NCI-H128 (cell line): ENCODE measurements at regions not wholly inside any gene's neighbourhood (a gene's known extent, or its start where the extent isn't known, plus 50 kb on each side); places are given as distances from the start of the nearest gene placed in this dataset.

Experiments
- DNase-seq: peaks from one replicate; lab custom pipeline; 2025; ENCODE audit not compliant: unreplicated experiment; lab: John Stamatoyannopoulos, UW

DNA sequence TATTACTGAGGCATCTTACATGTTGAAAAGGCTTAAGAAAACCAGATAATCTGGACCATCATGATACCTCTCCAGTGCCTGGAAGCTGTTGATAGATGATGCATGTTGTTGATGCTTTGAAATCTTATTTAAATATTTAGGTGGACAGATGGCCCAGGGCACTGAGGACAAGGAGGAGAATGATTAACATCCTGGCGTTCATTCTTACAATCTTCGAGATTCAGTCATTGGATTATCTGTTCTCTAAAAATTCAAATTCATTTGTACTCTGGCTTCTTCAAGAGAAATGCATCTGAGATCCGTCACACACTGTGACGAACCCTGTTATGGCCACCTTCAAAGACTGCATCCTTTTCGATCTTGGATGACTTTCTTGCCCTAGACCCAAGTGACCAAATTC, 121.3 kb upstream of the IGF1 start:
- DNase-seq: no peak

DNA sequence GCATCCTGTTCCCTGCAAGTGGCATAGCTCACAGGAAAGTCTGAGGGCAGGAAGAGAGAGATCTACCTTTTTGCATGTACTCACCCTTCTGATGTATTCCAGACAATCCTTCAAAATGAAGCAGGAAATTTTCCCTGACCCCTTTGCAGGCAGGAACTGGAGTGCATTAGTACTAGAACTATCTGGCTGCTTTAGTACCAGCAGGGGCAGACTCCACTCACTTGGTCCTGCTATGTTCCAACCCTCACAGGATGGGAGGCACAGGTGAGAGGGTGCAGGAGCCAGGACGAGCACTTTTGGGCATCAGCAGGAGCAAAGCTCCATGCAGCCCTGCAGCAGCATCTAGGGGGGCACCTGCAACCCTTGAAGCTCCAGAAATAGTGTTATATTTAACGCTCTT, 116.3 kb upstream of the IGF1 start:
- no peak for DNase-seq

DNA sequence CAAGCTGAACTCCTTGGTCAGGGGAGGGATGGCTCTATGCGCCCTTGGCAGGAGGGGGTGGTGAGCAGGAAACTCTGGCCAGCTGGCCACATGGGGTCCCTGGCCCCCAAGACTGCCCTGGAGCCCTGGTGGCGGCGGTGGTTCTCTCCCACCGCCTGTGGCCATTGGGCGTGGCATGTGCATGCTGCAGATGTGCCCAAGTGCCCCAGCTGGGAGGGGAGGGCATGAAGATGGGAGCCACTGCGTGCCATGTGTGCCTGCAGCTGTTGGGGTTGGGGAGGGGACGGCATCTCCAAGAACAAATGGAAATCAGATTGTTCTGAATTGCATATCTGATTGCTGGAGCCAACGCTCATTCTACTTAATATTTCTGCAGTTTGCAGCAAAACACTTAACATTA, 115.7 kb upstream of the IGF1 start:
- no peak for DNase-seq

DNA sequence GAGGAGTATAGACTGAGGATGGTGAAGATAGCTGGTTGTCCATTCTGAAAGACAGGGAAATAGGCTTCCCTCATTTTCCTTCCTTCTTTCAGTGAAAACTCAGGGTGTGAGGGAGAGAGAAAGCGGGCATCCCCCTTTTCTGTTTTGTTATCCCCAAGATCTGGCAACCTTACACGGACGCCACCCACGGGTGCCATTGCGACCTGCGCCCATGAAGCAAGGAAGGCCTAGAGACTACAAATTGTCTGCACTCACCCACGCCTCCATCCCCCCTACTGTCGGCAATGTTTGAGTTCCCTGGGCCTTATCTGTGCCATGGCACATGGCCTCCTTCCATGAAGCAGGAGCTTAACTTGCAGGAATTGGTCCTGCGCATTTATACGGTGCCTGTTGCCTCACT, 115.0 kb upstream of the IGF1 start:
- DNase-seq: no peak

DNA sequence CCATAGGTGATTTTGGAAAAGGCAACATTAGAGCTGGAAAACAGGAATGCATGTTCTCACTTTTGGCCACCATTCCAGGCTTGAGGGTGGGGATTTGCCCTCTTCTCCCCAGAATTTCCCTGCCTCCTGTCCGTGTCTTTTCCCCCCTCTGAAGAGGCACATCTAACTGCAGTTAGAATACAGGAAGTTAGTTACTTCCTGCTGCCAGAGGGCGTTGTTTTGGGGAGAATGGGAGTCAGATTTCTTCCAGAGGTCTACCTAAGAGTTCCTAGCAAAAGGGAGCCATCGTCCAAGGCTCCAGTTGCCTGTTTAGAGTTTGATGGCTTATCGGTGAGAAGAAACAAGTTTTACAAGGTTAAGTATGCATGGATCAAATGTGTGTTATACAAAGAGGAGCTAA, 112.8 kb upstream of the IGF1 start:
- no peak for DNase-seq

DNA sequence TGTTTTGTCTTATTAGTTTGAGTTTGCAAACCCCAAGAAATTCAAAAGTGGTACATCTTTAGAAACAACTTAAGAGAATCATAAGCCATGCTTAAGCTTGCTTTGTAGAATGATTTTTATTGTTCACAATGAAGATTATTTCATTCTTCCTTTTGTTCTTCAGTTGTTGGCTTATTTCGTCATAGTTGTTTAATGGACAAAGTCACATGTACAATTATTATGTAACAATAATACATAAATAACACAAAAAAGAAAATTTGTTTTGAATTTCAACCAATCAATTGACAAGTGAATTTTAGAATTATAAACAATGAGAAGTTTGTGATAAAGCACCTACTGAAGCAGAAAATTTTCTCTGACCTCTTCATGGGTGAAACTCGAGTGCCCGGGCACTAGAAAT, 111.8 kb upstream of the IGF1 start:
- no peak for DNase-seq

DNA sequence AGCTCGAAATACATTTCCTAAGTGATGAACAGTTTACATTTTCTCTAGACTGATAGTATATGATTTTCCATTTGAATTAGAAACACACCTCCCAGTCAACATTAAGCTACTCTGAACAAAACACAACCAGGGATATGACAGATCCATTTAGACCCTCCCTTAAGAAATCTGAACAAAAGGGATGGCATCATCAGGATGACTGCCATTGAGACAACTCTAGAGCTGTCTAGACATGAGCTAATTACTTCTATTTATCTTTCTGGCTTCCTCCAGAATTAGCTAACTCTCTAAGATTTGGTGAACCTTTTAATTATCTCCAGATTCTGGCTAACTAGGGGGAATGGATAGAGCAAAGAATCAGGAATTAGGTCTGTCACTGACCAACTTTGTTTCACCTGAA, 92.9 kb upstream of the IGF1 start:
- DNase-seq: no peak

DNA sequence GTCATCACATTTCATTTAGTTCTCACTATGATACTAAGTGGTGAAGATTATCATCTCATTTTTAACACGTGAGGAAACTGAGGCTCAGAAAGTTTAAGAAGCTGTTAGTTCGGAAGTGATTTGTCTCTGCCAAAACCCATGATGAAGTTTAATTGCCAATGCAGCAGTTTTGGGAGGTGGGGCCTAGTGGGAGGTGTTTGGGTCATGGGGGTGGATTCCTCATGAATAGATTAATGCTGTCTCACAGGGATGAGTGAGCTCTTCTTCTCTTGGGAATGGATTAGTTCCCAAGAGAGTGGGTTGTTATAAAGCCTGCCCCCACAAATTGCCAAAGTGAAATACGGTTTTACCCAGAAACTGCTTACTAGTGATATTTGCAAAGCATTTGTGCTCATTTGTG, 91.5 kb upstream of the IGF1 start:
- DNase-seq: no peak

DNA sequence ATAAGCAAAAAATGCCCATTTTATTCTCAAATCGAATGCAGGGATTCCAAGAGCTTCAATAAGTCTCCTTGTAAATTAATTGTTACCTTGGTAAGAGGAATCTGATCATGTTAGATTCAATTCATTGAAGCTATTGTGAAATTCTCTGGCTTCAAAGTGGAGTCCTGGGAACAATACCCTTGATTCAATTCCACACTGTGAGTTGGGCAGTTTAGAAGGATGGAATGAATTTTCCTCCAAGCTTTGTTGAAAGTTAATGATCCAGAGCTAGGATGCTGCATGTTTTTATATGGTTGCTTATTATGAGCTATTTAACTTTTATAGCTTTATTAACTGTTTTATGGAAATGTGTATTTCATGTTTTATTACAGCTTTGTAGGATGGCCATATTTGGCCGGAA, 89.9 kb upstream of the IGF1 start:
- no peak for DNase-seq

DNA sequence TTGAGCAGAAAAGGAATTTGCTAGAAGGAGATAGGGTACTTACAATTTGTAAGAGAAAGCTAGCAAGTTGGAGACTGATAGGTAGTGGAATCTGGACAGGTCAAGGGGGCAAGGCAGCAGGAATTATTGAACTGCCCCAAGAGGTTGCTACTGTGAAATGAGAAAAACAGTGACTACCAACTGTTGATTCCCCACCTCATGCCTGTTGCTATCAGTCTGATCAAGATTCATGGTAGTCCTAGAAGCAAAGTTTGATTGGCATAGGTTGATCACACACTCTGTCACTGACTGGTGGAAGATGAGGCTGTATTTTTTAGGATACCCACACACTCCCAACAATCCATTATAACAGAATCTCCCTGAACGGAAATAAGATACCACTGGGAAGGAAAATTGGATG, 89.4 kb upstream of the IGF1 start:
- DNase-seq: no peak

DNA sequence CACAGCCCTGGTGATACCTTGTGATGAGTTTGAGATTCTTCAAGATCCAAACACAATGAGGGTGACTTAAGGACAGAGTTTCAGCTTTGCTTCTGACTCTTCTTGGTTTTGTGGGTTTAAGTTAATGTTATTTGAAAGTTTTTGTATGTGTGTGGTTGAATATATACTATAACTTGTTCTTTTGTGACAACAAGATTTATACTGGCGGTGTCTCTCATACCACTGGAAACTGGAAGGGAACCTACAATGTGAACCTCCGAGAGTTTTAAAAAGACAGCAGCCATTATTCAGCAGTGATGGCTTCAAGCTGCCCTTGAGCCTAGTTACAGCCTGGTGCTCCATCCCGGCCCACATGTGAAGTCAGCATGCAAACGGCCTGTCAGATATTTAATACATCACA, 87.9 kb upstream of the IGF1 start:
- no peak for DNase-seq

DNA sequence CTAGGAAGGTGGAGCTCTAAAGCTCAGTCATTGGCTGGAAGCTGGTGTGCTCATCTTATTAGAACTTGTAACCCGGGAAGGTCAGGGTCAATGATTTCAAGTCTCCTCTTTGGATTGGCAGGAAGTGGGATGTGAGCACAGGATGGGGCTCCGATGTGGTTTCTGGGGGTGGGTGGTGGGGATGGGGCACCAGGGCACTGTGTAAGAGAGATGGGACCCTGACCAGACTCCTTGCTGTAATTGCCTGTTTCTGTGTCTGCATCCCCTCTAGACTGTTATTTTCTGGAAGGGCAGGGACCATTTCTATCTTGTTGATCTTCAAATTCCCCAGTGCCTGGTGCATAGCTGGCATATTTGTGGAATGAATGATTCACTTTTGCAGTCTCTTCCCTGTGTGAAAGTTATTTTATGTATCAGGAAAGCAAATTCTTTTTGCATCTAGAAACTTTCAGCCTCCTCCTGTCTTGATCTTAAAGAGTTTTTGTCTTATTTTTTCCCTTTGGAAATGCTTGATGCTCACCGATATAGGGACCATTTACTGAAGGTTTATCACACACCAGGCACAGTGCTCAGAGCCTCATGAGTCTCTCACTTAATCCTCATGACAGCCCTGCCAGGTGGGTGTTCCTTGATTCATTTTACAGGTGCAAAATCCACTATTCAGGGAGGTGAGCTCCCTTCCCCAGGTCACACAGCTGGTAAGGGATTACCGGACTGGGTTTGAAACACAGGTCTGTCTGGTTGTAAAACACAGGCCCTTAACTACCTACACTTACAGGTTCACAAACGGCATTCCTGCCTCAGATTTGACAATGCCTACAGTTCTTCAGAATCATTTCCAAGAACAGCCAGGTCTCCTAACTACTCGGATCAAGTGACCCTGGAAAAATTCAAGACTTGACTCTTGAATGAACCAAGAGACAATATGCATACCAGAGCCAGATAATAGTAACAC, 86.9 kb upstream of the IGF1 start:
- no peak for DNase-seq

DNA sequence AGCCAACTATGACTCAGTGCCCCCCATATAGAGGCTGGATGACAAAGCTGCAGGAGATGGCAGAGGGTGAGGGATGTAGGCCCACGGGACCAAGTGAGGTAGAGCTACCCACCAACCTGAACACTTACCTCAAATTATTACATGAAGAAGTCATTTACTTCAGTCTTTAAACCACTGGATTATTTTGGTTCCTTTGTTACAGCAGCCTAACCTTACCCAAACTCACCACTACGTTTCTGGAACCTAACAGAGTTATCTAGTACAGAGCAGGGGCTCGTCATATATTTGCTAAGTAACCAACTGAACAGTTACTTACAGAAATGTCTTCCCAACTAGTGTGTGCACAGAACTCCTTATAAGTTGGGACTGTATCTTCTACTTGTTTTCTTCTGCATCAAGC, 85.2 kb upstream of the IGF1 start:
- DNase-seq: no peak

DNA sequence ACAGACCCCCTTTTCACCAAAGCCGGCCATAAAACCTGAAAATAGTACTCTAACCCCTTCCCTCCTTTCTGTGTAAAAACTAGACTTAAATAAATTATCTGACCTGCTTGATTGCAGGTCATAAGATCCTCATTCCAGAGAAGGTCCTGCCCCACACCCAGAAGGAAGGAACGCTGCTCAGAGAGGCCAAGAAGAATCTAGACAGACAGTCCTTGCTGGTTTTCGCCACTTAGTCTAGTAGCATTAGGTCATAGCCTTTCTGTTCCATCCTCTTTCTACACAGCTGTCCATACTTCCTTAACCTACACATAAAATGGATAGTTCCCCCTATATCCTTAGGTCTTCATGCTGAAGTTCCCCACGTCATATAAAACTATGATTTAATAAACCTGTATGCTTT, 83.7 kb upstream of the IGF1 start:
- no peak for DNase-seq

DNA sequence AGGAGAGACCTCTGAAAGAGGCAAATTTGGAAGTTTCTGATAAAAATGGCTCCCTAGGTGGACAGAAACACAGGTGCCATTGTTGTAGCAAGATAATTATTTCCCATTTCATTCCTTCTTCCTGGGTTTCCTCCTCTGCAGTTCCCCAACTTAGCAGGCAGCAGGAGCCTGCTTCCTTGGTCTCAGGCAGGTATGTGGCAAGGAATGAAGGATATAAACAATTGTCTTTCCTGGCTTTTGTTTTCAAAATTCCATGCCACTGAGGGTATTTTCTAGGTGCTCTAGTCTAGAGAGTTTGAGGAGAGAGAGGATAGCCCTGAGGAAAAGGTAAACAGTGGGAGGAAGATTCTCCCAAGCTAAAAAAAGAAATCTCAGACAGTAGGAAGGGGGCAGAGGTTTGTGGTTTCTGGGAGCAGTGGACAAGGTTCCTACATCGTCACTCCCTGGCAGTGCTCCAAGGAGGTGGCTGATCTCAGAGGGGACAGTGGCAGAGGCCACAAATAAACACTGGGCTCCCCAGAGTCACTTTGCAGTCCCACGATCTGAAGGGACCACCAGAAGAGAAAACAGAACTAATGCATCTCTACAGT, 82.6 kb upstream of the IGF1 start:
- DNase-seq: no peak

DNA sequence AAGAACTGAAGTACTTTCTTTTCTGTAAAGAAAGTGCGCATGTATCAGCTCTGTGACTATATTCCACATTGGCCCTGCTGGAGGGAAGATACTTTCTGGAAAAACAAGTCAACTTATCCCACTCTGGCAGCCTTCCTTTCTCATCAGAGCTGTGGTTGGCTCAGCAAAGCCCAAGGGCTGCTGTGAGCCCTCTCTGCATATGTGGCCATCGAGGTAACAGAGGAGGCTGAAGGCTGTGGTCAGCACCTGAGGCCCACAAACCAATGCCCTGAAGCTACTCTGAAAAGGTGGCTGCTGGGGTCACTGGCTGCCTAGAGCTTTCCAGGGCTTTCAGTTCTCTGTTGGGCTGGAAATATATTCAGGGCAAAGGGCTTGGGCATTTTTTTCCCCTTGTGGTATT, 70.8 kb upstream of the IGF1 start:
- no peak for DNase-seq

DNA sequence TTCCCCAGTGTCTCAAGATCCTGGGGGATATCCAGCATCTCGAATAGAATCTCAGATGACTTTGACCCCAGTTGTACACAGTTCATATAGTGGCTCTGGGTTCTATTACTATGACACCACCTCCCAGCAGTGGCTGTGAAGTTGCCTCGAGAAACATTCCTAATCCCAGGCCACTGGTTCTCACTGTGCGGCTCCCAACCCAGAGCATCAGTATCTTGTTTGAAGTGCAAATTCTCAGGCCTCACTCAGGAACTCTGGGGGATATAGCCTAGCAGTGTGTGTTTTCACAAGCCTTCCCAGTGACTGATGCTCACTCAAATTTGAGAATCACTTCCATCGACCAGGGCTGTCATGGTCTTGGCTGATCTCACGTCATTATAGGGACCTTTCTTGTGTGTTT, 69.3 kb upstream of the IGF1 start:
- DNase-seq: no peak

DNA sequence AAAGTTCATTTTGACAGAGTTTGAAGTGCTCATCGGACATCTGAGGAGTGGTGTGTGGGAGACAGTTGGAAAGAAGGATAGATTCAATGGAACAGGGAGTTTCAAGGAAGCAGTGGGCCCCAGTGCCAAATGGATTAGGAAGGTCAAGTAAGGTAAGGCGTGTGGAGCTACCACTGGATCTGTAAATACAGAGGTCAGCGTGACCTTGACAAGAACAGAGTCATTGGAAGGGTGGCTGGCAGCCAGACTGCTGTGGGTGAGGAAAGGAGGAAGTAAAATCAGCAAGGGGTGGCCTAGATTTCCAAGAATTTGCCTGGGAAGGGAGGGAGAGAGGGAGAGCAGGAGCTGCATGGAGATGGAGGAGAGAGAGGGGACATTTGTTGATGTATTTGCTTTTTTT, 68.2 kb upstream of the IGF1 start:
- DNase-seq: no peak

DNA sequence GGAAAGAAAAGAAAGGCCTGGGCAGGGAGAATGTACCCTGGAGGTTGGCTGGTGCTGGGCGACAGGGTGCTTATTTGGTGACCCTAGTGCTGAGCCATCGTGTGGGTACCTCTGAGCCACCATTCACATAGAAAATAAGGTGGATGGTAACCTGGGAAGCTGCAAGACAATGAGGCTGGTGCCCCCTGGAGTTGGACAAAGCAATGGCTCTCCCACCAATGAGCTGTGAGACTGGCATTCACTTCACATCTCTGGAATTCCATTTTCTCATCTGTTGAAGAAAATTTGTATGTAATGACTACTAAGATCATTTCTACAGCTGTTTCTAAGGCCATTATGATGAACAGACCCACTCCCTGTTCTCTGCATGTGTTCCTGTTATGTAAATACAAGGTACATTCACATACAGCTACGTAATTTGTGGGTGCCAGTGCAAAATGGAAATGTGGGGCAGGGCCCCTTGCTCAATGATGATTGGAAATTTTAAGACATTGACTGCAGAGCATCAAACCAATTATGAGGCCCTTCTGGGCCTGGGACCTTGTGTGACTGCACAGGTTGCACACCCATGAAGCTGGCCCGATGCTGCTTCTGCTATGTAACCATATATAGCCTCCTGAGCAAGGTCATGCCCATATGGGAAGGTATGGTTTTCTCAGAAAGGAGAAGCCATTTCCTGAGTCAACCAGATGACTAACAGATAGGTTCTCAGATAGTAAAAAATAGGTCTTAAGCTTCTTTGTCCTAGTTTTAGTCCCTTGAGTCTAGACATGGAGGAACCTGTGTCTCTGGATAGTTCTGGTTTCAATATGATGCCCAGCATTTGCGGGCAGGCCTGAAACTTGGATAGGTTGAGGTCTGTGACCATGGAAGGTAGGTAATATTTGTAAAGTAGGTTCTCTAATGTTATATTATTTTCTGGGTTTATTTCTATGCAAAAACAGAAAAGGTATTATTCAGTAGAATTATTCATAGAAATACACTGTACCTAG, 63.4 kb upstream of the IGF1 start:
- no peak for DNase-seq

DNA sequence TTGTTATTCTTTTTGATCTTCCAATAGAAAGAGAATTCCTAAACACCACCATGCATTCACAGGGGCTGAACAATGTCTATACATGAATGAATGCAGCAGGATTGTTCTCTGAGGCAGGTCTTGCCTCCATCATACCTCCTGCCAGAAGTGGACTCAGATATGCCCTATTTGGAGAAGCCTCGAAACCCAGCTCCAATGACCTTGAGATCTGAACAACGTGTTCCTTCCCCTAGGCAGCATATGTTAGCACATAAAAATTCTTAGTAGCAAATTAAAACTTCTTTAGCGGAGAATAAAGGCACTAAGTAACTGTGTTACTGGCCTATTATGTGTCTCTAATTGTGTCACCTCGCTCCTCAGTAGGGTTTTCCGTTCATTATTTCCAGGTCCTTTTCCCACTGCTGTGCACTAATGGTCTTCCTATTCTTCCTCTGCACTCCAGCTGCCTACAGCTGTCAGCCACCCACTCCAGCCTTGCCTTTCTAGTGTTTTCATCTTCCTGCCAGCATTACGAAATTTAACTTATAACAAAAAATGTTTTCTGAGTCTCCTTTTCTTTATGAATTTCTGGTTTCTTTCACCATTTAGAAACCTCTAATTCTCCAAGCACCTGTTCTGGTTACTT, 62.6 kb upstream of the IGF1 start:
- no peak for DNase-seq

DNA sequence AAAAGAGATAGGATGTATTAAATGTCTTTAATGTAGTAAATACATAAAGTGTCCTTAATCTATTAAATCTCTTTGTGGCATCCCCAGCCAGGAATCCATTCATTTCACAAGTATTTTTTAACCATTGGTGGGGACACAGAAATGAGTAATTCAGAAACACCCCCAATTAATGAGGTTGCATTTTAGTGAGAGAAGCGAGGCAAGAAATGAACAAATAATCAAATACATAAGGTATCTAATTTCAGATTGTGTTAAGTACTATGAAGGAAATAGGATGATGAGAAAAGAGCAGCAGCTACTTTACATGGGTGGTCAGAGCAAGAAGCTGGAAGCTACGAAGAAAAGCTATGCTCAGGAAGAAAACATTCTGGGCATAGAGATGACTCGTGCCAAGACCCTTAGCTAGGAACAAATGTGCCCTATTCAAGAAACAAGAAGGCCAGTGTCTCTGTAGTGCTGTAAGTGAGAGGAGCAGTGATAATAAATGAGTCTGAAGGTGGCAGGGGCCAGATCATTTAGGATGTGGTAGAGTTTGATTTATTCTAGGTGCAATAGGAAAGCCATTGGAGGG, 60.5 kb upstream of the IGF1 start:
- DNase-seq: no peak
